IMR-90 (cell line): ENCODE measurements at regions not wholly inside any gene's neighbourhood (a gene's known extent, or its start where the extent isn't known, plus 50 kb on each side); places are given as distances from the start of the nearest gene placed in this dataset.

ENCODE experiments used
- ATAC-seq: fragments of 200-7000 bp; cut with Tn5 transposase; 2 replicates; pipeline ENCODE4 v1.9.1; 2020; ENCODE audit warnings: low read depth, mild to moderate bottlenecking, moderate library complexity
- BruUV-seq: library from RNA; stranded (reverse); fragments of 400-500 nt; replicated peaks from 2 replicates; lab custom pipeline; 2021; lab: Mats Ljungman, UMichigan
- CTCF ChIA-PET: fragments of 300-600 bp; formaldehyde crosslinking; extraction: SDS; loops from one replicate; lab custom pipeline; 2021; ENCODE audit warnings: antibody characterized with exemption; lab: Yijun Ruan, JAX
- POLR2A ChIA-PET: fragments of 300-600 bp; sonication (Branson Sonifier 250); formaldehyde crosslinking; loops from one replicate; lab custom pipeline; 2022; ENCODE audit warnings: antibody characterized with exemption; ENCODE audit not compliant: unreplicated experiment; lab: Charles Lee
- DNase-seq: peaks from one replicate; pipeline ENCODE4 v3.0.0; 2013
- H2AFZ ChIP-seq: replicated peaks from 2 replicates; pipeline ENCODE3; 2013; ENCODE audit warnings: low read length, mild to moderate bottlenecking; ENCODE audit not compliant: poor library complexity
- H2AK5ac ChIP-seq: 2 replicates; pipeline ENCODE4 v1.6.1; 2013; ENCODE audit warnings: low read depth, low read length, inconsistent platforms
- H2AK9ac ChIP-seq: replicated peaks from 2 replicates; pipeline ENCODE3; 2013; ENCODE audit warnings: mild to moderate bottlenecking, low read depth, low read length, moderate library complexity; ENCODE audit not compliant: poor library complexity
- H2BK120ac ChIP-seq: 2 replicates; pipeline ENCODE4 v1.6.1; 2013; ENCODE audit warnings: low read depth, low read length, inconsistent platforms
- H2BK15ac ChIP-seq: 3 replicates; pipeline ENCODE4 v1.6.1; 2013; ENCODE audit warnings: low read depth, low read length, inconsistent platforms
- H2BK20ac ChIP-seq: 2 replicates; pipeline ENCODE4 v1.6.1; 2013; ENCODE audit warnings: low read depth, mild to moderate bottlenecking, inconsistent platforms, low read length, moderate library complexity
- H2BK5ac ChIP-seq: 2 replicates; pipeline ENCODE4 v1.6.1; 2013; ENCODE audit warnings: mild to moderate bottlenecking, low read depth, low read length, inconsistent platforms; ENCODE audit not compliant: poor library complexity, severe bottlenecking
- H3K14ac ChIP-seq: replicated peaks from 2 replicates; pipeline ENCODE4 v1.6.1; 2013; ENCODE audit warnings: low read depth, low read length, inconsistent platforms
- H3K18ac ChIP-seq: 2 replicates; pipeline ENCODE4 v1.6.1; 2013; ENCODE audit warnings: low read depth, low read length, control low read depth
- H3K23ac ChIP-seq: 2 replicates; pipeline ENCODE4 v1.6.1; 2013; ENCODE audit warnings: low read depth, low read length, inconsistent platforms
- H3K27ac ChIP-seq: 2 replicates; pipeline ENCODE4 v1.5.1; 2013; ENCODE audit warnings: mild to moderate bottlenecking, control low read depth, low read length; ENCODE audit not compliant: insufficient read depth
- H3K27me3 ChIP-seq: 2 replicates; pipeline ENCODE4 v1.6.1; 2013; ENCODE audit warnings: low read length; ENCODE audit not compliant: control insufficient read depth, insufficient read depth
- H3K36me3 ChIP-seq: 2 replicates; pipeline ENCODE4 v1.6.1; 2013; ENCODE audit warnings: low read length, mixed read lengths; ENCODE audit not compliant: control insufficient read depth, insufficient read depth
- H3K4ac ChIP-seq: 2 replicates; pipeline ENCODE4 v1.6.1; 2013; ENCODE audit warnings: low read depth, low read length, inconsistent platforms
- H3K4me1 ChIP-seq: 2 replicates; pipeline ENCODE4 v1.6.1; 2013; ENCODE audit warnings: low read length, mixed read lengths; ENCODE audit not compliant: control insufficient read depth, insufficient read depth
- H3K4me2 ChIP-seq: 2 replicates; pipeline ENCODE4 v1.6.1; 2013; ENCODE audit warnings: low read depth, mild to moderate bottlenecking, control low read depth, low read length, moderate library complexity
- H3K4me3 ChIP-seq: 2 replicates; pipeline ENCODE4 v1.5.1; 2013; ENCODE audit warnings: low read depth, mild to moderate bottlenecking, control low read depth, low read length, moderate library complexity; ENCODE audit not compliant: insufficient read depth
- H3K56ac ChIP-seq: 2 replicates; pipeline ENCODE4 v1.6.1; 2013; ENCODE audit warnings: low read length, inconsistent platforms; ENCODE audit not compliant: insufficient read depth; ENCODE audit errors: extremely low read depth
- H3K79me1 ChIP-seq, 2 experiments: 2 replicates each; pipeline ENCODE4 v1.6.1; 2013; ENCODE audit warnings: low read length in 2 of 2, inconsistent platforms in 1 of 2, low read depth in 1 of 2
- H3K9ac ChIP-seq: 2 replicates; pipeline ENCODE4 v1.6.1; 2013; ENCODE audit warnings: low read depth, low read length, control low read depth
- H3K9me1 ChIP-seq: 2 replicates; pipeline ENCODE4 v1.6.1; 2013; ENCODE audit warnings: low read length, inconsistent platforms; ENCODE audit not compliant: insufficient read depth
- H3K9me3 ChIP-seq: 2 replicates; pipeline ENCODE4 v1.6.1; 2013; ENCODE audit warnings: low read length; ENCODE audit not compliant: control insufficient read depth, insufficient read depth
- H4K20me1 ChIP-seq: 2 replicates; pipeline ENCODE4 v1.6.1; 2013; ENCODE audit warnings: low read length, inconsistent platforms; ENCODE audit not compliant: insufficient read depth
- H4K5ac ChIP-seq: 2 replicates; pipeline ENCODE4 v1.6.1; 2013; ENCODE audit warnings: mild to moderate bottlenecking, low read depth, low read length, control low read depth
- H4K8ac ChIP-seq, 2 experiments: 2 replicates each; pipeline ENCODE4 v1.6.1; 2013; ENCODE audit warnings: low read depth in 2 of 2, low read length in 2 of 2, control low read depth in 1 of 2, inconsistent platforms in 1 of 2
- H4K91ac ChIP-seq: 2 replicates; pipeline ENCODE4 v1.6.1; 2013; ENCODE audit warnings: low read depth, low read length, inconsistent platforms; ENCODE audit not compliant: insufficient read depth
- CEBPB ChIP-seq: IDR thresholded peaks from 2 replicates; pipeline ENCODE4 v1.6.1; 2012; ENCODE audit warnings: low read depth, low read length, improper control_type of control experiment
- FOS ChIP-seq: fragments of 150-350 bp; IDR thresholded peaks from 2 replicates; pipeline ENCODE4 v1.6.1; 2016; ENCODE audit warnings: low read depth, low read length
- WGBS, 2 experiments: methylation state at CpG; one replicate each; pipeline versions ENCODE4 v1.1.5 to v1.1.7; 2013; ENCODE audit warnings: missing lambda C conversion rate in 2 of 2; ENCODE audit not compliant: insufficient read length in 1 of 2; ENCODE audit errors: extremely low coverage in 2 of 2; 5-methylcytosine and 5-hydroxymethylcytosine counted together
- dilution Hi-C: fragments of 300-500 bp; cut with HindIII; formaldehyde crosslinking; loops from one replicate; pipeline ENCODE4 v1.14.3; 2018; ENCODE audit warnings: low sequenced_read_pairs; ENCODE audit not compliant: unreplicated experiment
- in situ Hi-C: fragments of 300-500 bp; cut with MboI; formaldehyde crosslinking; loops from 3 replicates; pipeline ENCODE4 v1.14.3; 2019; ENCODE audit warnings: low sequenced_read_pairs, inconsistent platforms, mixed read lengths
- intact Hi-C: fragments of 100-400 bp; cut with micrococcal nuclease; formaldehyde crosslinking; loops from 2 replicates; pipeline ENCODE4 v1.10.0; 2022

GRCh38 chr1:189769448-189769847, 708.2 kb downstream of the BRINP3 start:
- no peak overlapping the region for H4K5ac ChIP-seq
- WGBS, 2 experiments, result no CpG with 5 or more reads among the region's 3 CpGs
- no peak overlapping the region for H3K4me3 ChIP-seq
- no peak overlapping the region for H3K27ac ChIP-seq
- no peaks in the 10 kb centered on the region for H3K9me1 ChIP-seq
- H3K9ac ChIP-seq, result no peak overlapping the region
- no peak overlapping the region for H3K23ac ChIP-seq
- no peaks in the 10 kb centered on the region for H4K20me1 ChIP-seq
- H3K27me3 ChIP-seq, result no peaks in the 10 kb centered on the region
- no peak overlapping the region for H2BK20ac ChIP-seq
- no peaks in the 10 kb centered on the region for H3K4me1 ChIP-seq
- CTCF ChIA-PET, result no interaction called here
- DNase-seq (peak; percentile 74), ATAC-seq (peak; percentile 42)
- H3K9me3 ChIP-seq, result no peaks in the 10 kb centered on the region
- no peak overlapping the region for H2AK9ac ChIP-seq
- H3K56ac ChIP-seq, result no peak overlapping the region
- H2BK5ac ChIP-seq, result no peak overlapping the region
- H3K79me1 ChIP-seq, result no peaks in the 10 kb centered on the region
- H3K4me2 ChIP-seq, result no peak overlapping the region
- no peak overlapping the region for H3K18ac ChIP-seq
- no peak overlapping the region; a peak in 1 of 4 replicates for H4K8ac ChIP-seq
- in situ Hi-C loops (no loop called here), intact Hi-C loops (no loop called here), dilution Hi-C loops (no loop called here)
- no TSS peak for BruUV-seq
- POLR2A ChIA-PET, result no interaction called here
- TF ChIP-seq CEBPB (peak; percentile 93), FOS (no peak)
- H3K4ac ChIP-seq, result no peak overlapping the region
- H2AFZ ChIP-seq, result no peak overlapping the region
- no peak overlapping the region for H2AK5ac ChIP-seq
- no peak overlapping the region for H4K91ac ChIP-seq
- H3K36me3 ChIP-seq, result no peaks in the 10 kb centered on the region
- no peak overlapping the region for H2BK15ac ChIP-seq
- no peak overlapping the region for H3K14ac ChIP-seq
- H2BK120ac ChIP-seq, result no peak overlapping the region
